H9 (cell line): ENCODE measurements at regions not wholly inside any gene's neighbourhood (a gene's known extent, or its start where the extent isn't known, plus 50 kb on each side); places are given as distances from the start of the nearest gene placed in this dataset.

Experiments
- DNase-seq: peaks from one replicate; pipeline ENCODE4 v3.0.0-alpha.2; 2017
- H2AFZ ChIP-seq: one replicate; pipeline ENCODE4 v1.6.1; 2013; ENCODE audit warnings: mild to moderate bottlenecking, low read length, control low read depth, moderate library complexity
- H2AK5ac ChIP-seq: 2 replicates; pipeline ENCODE4 v1.6.1; 2013; ENCODE audit warnings: low read length, control low read depth, mixed read lengths; ENCODE audit not compliant: insufficient read length
- H2BK120ac ChIP-seq: one replicate; pipeline ENCODE4 v1.6.1; 2013; ENCODE audit warnings: low read depth, mild to moderate bottlenecking, low read length, control low read depth, inconsistent platforms; ENCODE audit not compliant: poor library complexity, severe bottlenecking
- H2BK12ac ChIP-seq: 2 replicates; pipeline ENCODE4 v1.6.1; 2013; ENCODE audit warnings: low read length, control low read depth, mixed read lengths, low read depth; ENCODE audit not compliant: insufficient read length
- H2BK15ac ChIP-seq: 2 replicates; pipeline ENCODE4 v1.6.1; 2013; ENCODE audit warnings: low read depth, low read length, control low read depth
- H2BK20ac ChIP-seq: one replicate; pipeline ENCODE4 v1.6.1; 2013; ENCODE audit warnings: low read depth, mild to moderate bottlenecking, low read length, control low read depth, inconsistent platforms; ENCODE audit not compliant: poor library complexity, severe bottlenecking
- H2BK5ac ChIP-seq: 2 replicates; pipeline ENCODE4 v1.6.1; 2013; ENCODE audit warnings: low read length, control low read depth, mixed read lengths; ENCODE audit not compliant: insufficient read length
- H3K14ac ChIP-seq: 2 replicates; pipeline ENCODE4 v1.6.1; 2013; ENCODE audit warnings: low read length, control low read depth; ENCODE audit not compliant: insufficient read depth
- H3K18ac ChIP-seq: 2 replicates; pipeline ENCODE4 v1.6.1; 2013; ENCODE audit warnings: low read depth, mild to moderate bottlenecking, mixed read lengths, low read length, control low read depth; ENCODE audit not compliant: insufficient read length
- H3K23ac ChIP-seq: 2 replicates; pipeline ENCODE4 v1.6.1; 2013; ENCODE audit warnings: low read length, control low read depth, mixed read lengths, low read depth; ENCODE audit not compliant: insufficient read length
- H3K23me2 ChIP-seq: 2 replicates; pipeline ENCODE4 v1.6.1; 2013; ENCODE audit warnings: low read depth, mild to moderate bottlenecking, mixed read lengths, low read length, control low read depth; ENCODE audit not compliant: insufficient read length, poor library complexity, severe bottlenecking
- H3K27ac ChIP-seq: 2 replicates; pipeline ENCODE4 v1.5.1; 2013; ENCODE audit warnings: low read length, control low read depth, mixed read lengths, low read depth; ENCODE audit not compliant: insufficient read length
- H3K27me3 ChIP-seq: 2 replicates; pipeline ENCODE4 v1.6.1; 2013; ENCODE audit warnings: low read length, control low read depth, inconsistent platforms; ENCODE audit not compliant: insufficient read depth
- H3K4ac ChIP-seq: 2 replicates; pipeline ENCODE4 v1.6.1; 2013; ENCODE audit warnings: low read depth, mild to moderate bottlenecking, control low read depth, inconsistent platforms, low read length, moderate library complexity
- H3K4me1 ChIP-seq: 2 replicates; pipeline ENCODE4 v1.6.1; 2013; ENCODE audit warnings: low read length, control low read depth, inconsistent platforms; ENCODE audit not compliant: insufficient read depth
- H3K4me2 ChIP-seq: 2 replicates; pipeline ENCODE4 v1.6.1; 2013; ENCODE audit warnings: low read length, control low read depth, mixed read lengths; ENCODE audit not compliant: insufficient read length, insufficient read depth
- H3K56ac ChIP-seq: 2 replicates; pipeline ENCODE4 v1.6.1; 2013; ENCODE audit warnings: low read depth, mild to moderate bottlenecking, mixed read lengths, low read length, control low read depth; ENCODE audit not compliant: insufficient read length
- H3K79me1 ChIP-seq: 2 replicates; pipeline ENCODE4 v1.6.1; 2013; ENCODE audit warnings: low read depth, mild to moderate bottlenecking, moderate library complexity, low read length, control low read depth, inconsistent platforms; ENCODE audit not compliant: insufficient read depth, poor library complexity, severe bottlenecking
- H3K79me2 ChIP-seq: 2 replicates; pipeline ENCODE4 v1.6.1; 2013; ENCODE audit warnings: low read length, control low read depth, inconsistent platforms; ENCODE audit not compliant: insufficient read depth
- H3K9ac ChIP-seq: 2 replicates; pipeline ENCODE4 v1.6.1; 2013; ENCODE audit warnings: low read length, control low read depth, mixed read lengths; ENCODE audit not compliant: insufficient read length; ENCODE audit errors: extremely low read depth
- H3K9me3 ChIP-seq: one replicate; pipeline ENCODE4 v1.6.1; 2013; ENCODE audit warnings: low read depth, low read length, inconsistent platforms; ENCODE audit not compliant: control insufficient read depth
- H3T11ph ChIP-seq: one replicate; pipeline ENCODE4 v1.6.1; 2013; ENCODE audit warnings: mild to moderate bottlenecking, low read length, control low read depth, inconsistent platforms
- H4K20me1 ChIP-seq: one replicate; pipeline ENCODE4 v1.6.1; 2013; ENCODE audit not compliant: control insufficient read depth, insufficient read length, insufficient read depth
- H4K5ac ChIP-seq: 2 replicates; pipeline ENCODE4 v1.6.1; 2013; ENCODE audit warnings: low read depth, mild to moderate bottlenecking, mixed read lengths, low read length, control low read depth; ENCODE audit not compliant: insufficient read length
- H4K8ac ChIP-seq: replicated peaks from 2 replicates; pipeline ENCODE4 v1.6.1; 2013; ENCODE audit warnings: low read length, control low read depth, mixed read lengths, low read depth; ENCODE audit not compliant: insufficient read length
- H4K91ac ChIP-seq: 2 replicates; pipeline ENCODE4 v1.6.1; 2013; ENCODE audit warnings: low read depth, mild to moderate bottlenecking, moderate library complexity, mixed read lengths, low read length, control low read depth; ENCODE audit not compliant: insufficient read length
- H3K27ac Mint-ChIP-seq, 3 experiments: 2 replicates in 2 of 3; 3 replicates in 1 of 3; pipeline ENCODE4 v1.8.0; 2020 to 2021; ENCODE audit warnings: mixed read lengths in 3 of 3, mild to moderate bottlenecking in 1 of 3, moderate library complexity in 1 of 3
- H3K27me3 Mint-ChIP-seq: 2 replicates; pipeline ENCODE4 v1.8.0; 2021; ENCODE audit warnings: low read depth, mild to moderate bottlenecking, moderate library complexity, mixed read lengths
- H3K36me3 Mint-ChIP-seq, 3 experiments: 2 replicates in 2 of 3; 3 replicates in 1 of 3; pipeline ENCODE4 v1.8.0; 2020 to 2021; ENCODE audit warnings: low read depth in 3 of 3, mixed read lengths in 3 of 3; ENCODE audit not compliant: insufficient read depth in 1 of 3
- H3K4me1 Mint-ChIP-seq, 2 experiments: 2 replicates each; pipeline ENCODE4 v1.8.0; 2020; ENCODE audit warnings: mixed read lengths in 2 of 2
- H3K4me3 Mint-ChIP-seq, 2 experiments: 2 replicates in 1 of 2; 3 replicates in 1 of 2; pipeline ENCODE4 v1.8.0; 2020 to 2021; ENCODE audit warnings: mild to moderate bottlenecking in 2 of 2, mixed read lengths in 2 of 2, moderate library complexity in 1 of 2
- H3K9me3 Mint-ChIP-seq, 2 experiments: 2 replicates in 1 of 2; 3 replicates in 1 of 2; pipeline ENCODE4 v1.8.0; 2020; ENCODE audit warnings: mild to moderate bottlenecking in 2 of 2, mixed read lengths in 2 of 2, moderate library complexity in 1 of 2
- CTCF ChIP-seq: fragments of 200-600 bp; sonication (generic); conservative IDR thresholded peaks from 3 replicates; pipeline ENCODE4 v1.8.0; 2021; ENCODE audit warnings: antibody characterized with exemption, mild to moderate bottlenecking
- WGBS: extraction: QIAGEN DNeasy Blood & Tissue Kit; methylation state at CpG from one replicate; pipeline ENCODE4 v1.1.7; 2013; ENCODE audit warnings: missing lambda C conversion rate, low lambda C conversion rate, mixed read lengths; ENCODE audit not compliant: insufficient read length; ENCODE audit errors: extremely low coverage; 5-methylcytosine and 5-hydroxymethylcytosine counted together

- Histone ChIP-seq H3K9ac (no peak overlapping the region), H4K91ac (no peak overlapping the region), H3K23ac (no peak overlapping the region), H2AK5ac (no peak overlapping the region), H4K8ac (no peak overlapping the region), H3K4me2 (no peak overlapping the region), H3K23me2 (no peaks in the 10 kb centered on the region), H3K14ac (no peak overlapping the region), H3K79me1 (no peaks in the 10 kb centered on the region), H2BK120ac (no peak overlapping the region), H3K9me3 (no peaks in the 10 kb centered on the region), H3K4ac (no peak overlapping the region), H3K4me1 (no peaks in the 10 kb centered on the region), H3K18ac (no peak overlapping the region), H3K79me2 (no peaks in the 10 kb centered on the region), H3K56ac (no peak overlapping the region), H3K27ac (no peak overlapping the region), H2BK15ac (no peak overlapping the region), H2BK20ac (no peak overlapping the region), H4K5ac (no peak overlapping the region), H3T11ph (no peak overlapping the region), H3K27me3 (no peaks in the 10 kb centered on the region), H2BK12ac (no peak overlapping the region), H4K20me1 (no peaks in the 10 kb centered on the region), H2BK5ac (no peak overlapping the region), H2AFZ (no peak overlapping the region)
- Mint-ChIP-seq H3K27me3 (no peaks in the 10 kb centered on the region), H3K36me3 (no peaks in the 10 kb centered on the region), H3K4me1 (peaks cover 0 to 6% of the 10 kb centered on the region in 2 experiments; a peak in 3 of 4 replicates), H3K9me3 (no peaks in the 10 kb centered on the region), H3K27ac (no peak overlapping the region), H3K4me3 (no peak overlapping the region)
- no peak for DNase-seq
- WGBS = no CpG with 5 or more reads among the region's 3 CpGs
- no peak for TF ChIP-seq CTCF
Observed at GRCh38 chr18:32612651-32613050, 142.0 kb upstream of the GAREM1 start.
